Astrocyte (in vitro differentiated cells and primary cell): ENCODE measurements at regions not wholly inside any gene's neighbourhood (a gene's known extent, or its start where the extent isn't known, plus 50 kb on each side); places are given as distances from the start of the nearest gene placed in this dataset.

ENCODE experiments used
- DNase-seq: peaks from one replicate; pipeline ENCODE4 v3.0.0-alpha.2; 2010; ENCODE audit warnings: low read depth
- FAIRE-seq: peaks from 2 replicates; lab custom pipeline; 2011; peaks lifted over from hg19 to GRCh38; lab: Jason Lieb, UNC
- H2AFZ ChIP-seq: 2 replicates; pipeline ENCODE4 v1.6.0; 2012; ENCODE audit warnings: low read depth, low read length, inconsistent platforms
- H3K27ac ChIP-seq: 2 replicates; pipeline ENCODE4 v1.5.1; 2011; ENCODE audit warnings: low read depth, low read length, inconsistent platforms
- H3K27me3 ChIP-seq: 2 replicates; pipeline ENCODE4 v1.6.0; 2011; ENCODE audit warnings: low read length, inconsistent platforms; ENCODE audit not compliant: insufficient read depth
- H3K36me3 ChIP-seq: 2 replicates; pipeline ENCODE4 v1.5.1; 2011; ENCODE audit warnings: low read length, inconsistent platforms; ENCODE audit not compliant: insufficient read depth
- H3K4me1 ChIP-seq: 2 replicates; pipeline ENCODE4 v1.5.1; 2011; ENCODE audit warnings: low read length, inconsistent platforms; ENCODE audit not compliant: insufficient read depth
- H3K4me2 ChIP-seq: 2 replicates; pipeline ENCODE4 v1.6.0; 2012; ENCODE audit warnings: low read length, inconsistent platforms
- H3K4me3 ChIP-seq: 2 replicates; pipeline ENCODE4 v1.5.1; 2011; ENCODE audit warnings: low read depth, mild to moderate bottlenecking, low read length, inconsistent platforms; ENCODE audit not compliant: insufficient read depth
- H3K79me2 ChIP-seq: 2 replicates; pipeline ENCODE4 v1.6.0; 2012; ENCODE audit warnings: mild to moderate bottlenecking, low read length, inconsistent platforms; ENCODE audit not compliant: insufficient read depth
- H3K9ac ChIP-seq: 2 replicates; pipeline ENCODE4 v1.6.0; 2012; ENCODE audit warnings: mild to moderate bottlenecking, low read length, inconsistent platforms
- H3K9me3 ChIP-seq: 2 replicates; pipeline ENCODE4 v1.5.1; 2012; ENCODE audit warnings: low read depth, mild to moderate bottlenecking, low read length, inconsistent platforms; ENCODE audit not compliant: insufficient read depth
- H4K20me1 ChIP-seq: 2 replicates; pipeline ENCODE4 v1.6.0; 2012; ENCODE audit warnings: low read length, inconsistent platforms; ENCODE audit not compliant: insufficient read depth
- H3K27ac Mint-ChIP-seq: one replicate; pipeline ENCODE4 v1.8.0; 2021; ENCODE audit warnings: mild to moderate bottlenecking, mixed read lengths; ENCODE audit not compliant: unreplicated experiment
- H3K27me3 Mint-ChIP-seq: one replicate; pipeline ENCODE4 v1.8.0; 2021; ENCODE audit warnings: low read depth, mixed read lengths; ENCODE audit not compliant: unreplicated experiment
- H3K36me3 Mint-ChIP-seq: one replicate; pipeline ENCODE4 v1.8.0; 2021; ENCODE audit warnings: low read depth, mixed read lengths; ENCODE audit not compliant: unreplicated experiment
- H3K4me1 Mint-ChIP-seq: one replicate; pipeline ENCODE4 v1.8.0; 2021; ENCODE audit warnings: low read depth, mixed read lengths; ENCODE audit not compliant: unreplicated experiment
- H3K4me3 Mint-ChIP-seq: one replicate; pipeline ENCODE4 v1.8.0; 2021; ENCODE audit warnings: mild to moderate bottlenecking, moderate library complexity, mixed read lengths; ENCODE audit not compliant: unreplicated experiment
- H3K9me3 Mint-ChIP-seq: one replicate; pipeline ENCODE4 v1.8.0; 2021; ENCODE audit warnings: mild to moderate bottlenecking, mixed read lengths; ENCODE audit not compliant: unreplicated experiment
- EZH2 ChIP-seq: IDR thresholded peaks from 2 replicates; pipeline ENCODE4 v1.6.1; 2012; ENCODE audit warnings: mild to moderate bottlenecking, low read length, inconsistent platforms; ENCODE audit not compliant: insufficient read depth
- TF ChIP-seq, protein P1 (sequence below): IDR thresholded peaks from 2 replicates; pipeline ENCODE4 v1.5.1; 2011; ENCODE audit warnings: low read depth, mild to moderate bottlenecking, inconsistent platforms, low read length, moderate library complexity; ENCODE audit not compliant: insufficient read depth

GRCh38 chr16:60285794-60286193, 1551.7 kb upstream of the GOT2 start:
- no peak for FAIRE-seq
- Mint-ChIP-seq H3K27ac (no peak overlapping the region), H3K9me3 (no peaks in the 10 kb centered on the region)

DNA sequence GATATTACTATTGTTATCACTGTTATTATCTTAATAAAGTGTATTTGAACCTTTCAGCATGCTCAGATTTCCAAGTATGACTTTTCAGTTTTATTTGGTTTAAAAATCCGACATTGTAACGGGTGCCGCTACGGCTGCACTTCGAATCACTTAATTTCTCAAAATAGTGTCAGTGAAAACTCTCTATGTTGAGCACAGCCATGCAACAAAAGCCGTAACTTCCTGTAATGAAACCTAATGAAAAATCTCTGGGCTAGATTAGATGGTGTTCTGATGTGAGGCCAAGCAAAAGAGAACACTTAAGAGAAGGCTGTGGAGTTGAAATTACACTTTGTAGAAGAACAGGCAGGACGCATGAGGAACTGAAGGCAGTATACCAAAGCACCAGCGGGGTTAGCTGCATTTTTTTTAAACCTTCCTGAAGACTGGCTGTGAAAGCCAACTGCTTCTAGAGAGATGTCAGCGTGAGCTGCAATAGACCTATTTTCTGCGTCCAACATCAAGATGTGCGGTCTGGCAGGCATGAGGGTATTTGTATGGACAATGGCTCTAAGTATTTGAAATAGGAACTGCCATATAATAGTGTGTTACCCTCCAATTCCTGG, 1545.0 kb upstream of the GOT2 start:
- Mint-ChIP-seq H3K4me3 (no peak overlapping the region), H3K4me1 (no peaks in the 10 kb centered on the region), H3K27me3 (no peaks in the 10 kb centered on the region), H3K9me3 (no peaks in the 10 kb centered on the region), H3K36me3 (no peaks in the 10 kb centered on the region), H3K27ac (no peak overlapping the region)
- no peaks in the 10 kb centered on the region for H3K9me3 ChIP-seq
- no peak overlapping the region for H3K4me2 ChIP-seq
- no peak for DNase-seq
- FAIRE-seq = no peak
- TF ChIP-seq EZH2 = no peak
- TF ChIP-seq, protein P1, sequence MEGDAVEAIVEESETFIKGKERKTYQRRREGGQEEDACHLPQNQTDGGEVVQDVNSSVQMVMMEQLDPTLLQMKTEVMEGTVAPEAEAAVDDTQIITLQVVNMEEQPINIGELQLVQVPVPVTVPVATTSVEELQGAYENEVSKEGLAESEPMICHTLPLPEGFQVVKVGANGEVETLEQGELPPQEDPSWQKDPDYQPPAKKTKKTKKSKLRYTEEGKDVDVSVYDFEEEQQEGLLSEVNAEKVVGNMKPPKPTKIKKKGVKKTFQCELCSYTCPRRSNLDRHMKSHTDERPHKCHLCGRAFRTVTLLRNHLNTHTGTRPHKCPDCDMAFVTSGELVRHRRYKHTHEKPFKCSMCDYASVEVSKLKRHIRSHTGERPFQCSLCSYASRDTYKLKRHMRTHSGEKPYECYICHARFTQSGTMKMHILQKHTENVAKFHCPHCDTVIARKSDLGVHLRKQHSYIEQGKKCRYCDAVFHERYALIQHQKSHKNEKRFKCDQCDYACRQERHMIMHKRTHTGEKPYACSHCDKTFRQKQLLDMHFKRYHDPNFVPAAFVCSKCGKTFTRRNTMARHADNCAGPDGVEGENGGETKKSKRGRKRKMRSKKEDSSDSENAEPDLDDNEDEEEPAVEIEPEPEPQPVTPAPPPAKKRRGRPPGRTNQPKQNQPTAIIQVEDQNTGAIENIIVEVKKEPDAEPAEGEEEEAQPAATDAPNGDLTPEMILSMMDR = no peak
- H2AFZ ChIP-seq = no peak overlapping the region
- H3K27me3 ChIP-seq = no peaks in the 10 kb centered on the region
- no peaks in the 10 kb centered on the region for H3K79me2 ChIP-seq
- no peaks in the 10 kb centered on the region for H4K20me1 ChIP-seq
- no peak overlapping the region for H3K9ac ChIP-seq
- no peaks in the 10 kb centered on the region for H3K4me1 ChIP-seq
- no peak overlapping the region for H3K27ac ChIP-seq
- H3K4me3 ChIP-seq = no peak overlapping the region
- no peaks in the 10 kb centered on the region for H3K36me3 ChIP-seq

More at GRCh38 chr16:60285794-60286193, 1551.7 kb upstream of the GOT2 start:
- no peak overlapping the region for H2AFZ ChIP-seq
- no peak for DNase-seq
- H3K4me1 ChIP-seq = no peaks in the 10 kb centered on the region
- H4K20me1 ChIP-seq = no peaks in the 10 kb centered on the region
- H3K4me3 Mint-ChIP-seq = no peak overlapping the region
- H3K4me1 Mint-ChIP-seq = no peaks in the 10 kb centered on the region
- H3K9me3 ChIP-seq = no peaks in the 10 kb centered on the region
- H3K36me3 ChIP-seq = no peaks in the 10 kb centered on the region
- H3K27me3 Mint-ChIP-seq = no peaks in the 10 kb centered on the region
- H3K79me2 ChIP-seq = no peaks in the 10 kb centered on the region
- no peak overlapping the region for H3K27ac ChIP-seq
- no peaks in the 10 kb centered on the region for H3K27me3 ChIP-seq
- H3K4me2 ChIP-seq = no peak overlapping the region
- H3K9ac ChIP-seq = no peak overlapping the region
- no peak overlapping the region for H3K4me3 ChIP-seq
- no peaks in the 10 kb centered on the region for H3K36me3 Mint-ChIP-seq
- TF ChIP-seq EZH2 = no peak
- TF ChIP-seq, protein P1 = no peak

GRCh38 chr16:60274431-60275019, 1540.4 kb upstream of the GOT2 start:
- Histone ChIP-seq H3K27ac (no peak overlapping the region), H3K27me3 (no peaks in the 10 kb centered on the region), H3K36me3 (no peaks in the 10 kb centered on the region), H3K4me3 (no peak overlapping the region), H2AFZ (no peak overlapping the region), H3K79me2 (no peaks in the 10 kb centered on the region), H3K9ac (no peak overlapping the region), H4K20me1 (no peaks in the 10 kb centered on the region), H3K4me2 (no peak overlapping the region), H3K4me1 (no peaks in the 10 kb centered on the region), H3K9me3 (no peaks in the 10 kb centered on the region)
- H3K9me3 Mint-ChIP-seq = no peaks in the 10 kb centered on the region
- FAIRE-seq (no peak), DNase-seq (no peak)
- H3K36me3 Mint-ChIP-seq = no peaks in the 10 kb centered on the region
- H3K27ac Mint-ChIP-seq = no peak overlapping the region
- no peaks in the 10 kb centered on the region for H3K27me3 Mint-ChIP-seq
- no peak for TF ChIP-seq EZH2
- TF ChIP-seq, protein P1 = no peak
- no peak overlapping the region for H3K4me3 Mint-ChIP-seq
- H3K4me1 Mint-ChIP-seq = no peaks in the 10 kb centered on the region
